ENCODE measurements at regions not wholly inside any gene's neighbourhood (a gene's known extent, or its start where the extent isn't known, plus 50 kb on each side); places are given as distances from the start of the nearest gene placed in this dataset.

GRCh38 chr5:73378070-73378469, 70.5 kb downstream of the FOXD1 start:
- Mint-ChIP-seq H3K4me3 (no peak overlapping the region), H3K27ac (no peak overlapping the region), H3K4me1 (peaks cover 10 to 11% of the 10 kb centered on the region in 2 experiments), H3K27me3 (ENCODE audit: low read depth) (peaks cover 5% of the 10 kb centered on the region), H3K36me3 (ENCODE audit: insufficient read depth in 1 of 3, low read depth in 3 of 3) (no peaks in the 10 kb centered on the region; a peak in 1 of 7 replicates), H3K9me3 (no peaks in the 10 kb centered on the region; a peak in 1 of 5 replicates)
- Histone ChIP-seq H4K5ac (ENCODE audit: insufficient read length, low read depth, low read length) (no peak overlapping the region), H3K4ac (ENCODE audit: low read depth, low read length) (no peak overlapping the region), H3K56ac (ENCODE audit: insufficient read length, low read depth, low read length) (no peak overlapping the region), H2BK15ac (ENCODE audit: low read depth, low read length) (no peak overlapping the region), H3K18ac (ENCODE audit: insufficient read length, low read depth, low read length) (no peak overlapping the region), H3K9ac (ENCODE audit: extremely low read depth, insufficient read length, low read length) (no peak overlapping the region), H2BK120ac (ENCODE audit: low read depth, low read length, poor library complexity, severe bottlenecking) (no peak overlapping the region), H3K9me3 (ENCODE audit: control insufficient read depth, low read depth, low read length) (no peaks in the 10 kb centered on the region), H4K91ac (ENCODE audit: insufficient read length, low read depth, low read length) (no peak overlapping the region), H3T11ph (ENCODE audit: low read length) (no peak overlapping the region), H3K23me2 (ENCODE audit: insufficient read length, low read depth, low read length, poor library complexity, severe bottlenecking) (no peaks in the 10 kb centered on the region), H2AFZ (ENCODE audit: low read length) (no peak overlapping the region), H3K79me1 (ENCODE audit: insufficient read depth, low read depth, low read length, poor library complexity, severe bottlenecking) (no peaks in the 10 kb centered on the region), H2AK5ac (ENCODE audit: insufficient read length, low read length) (no peak overlapping the region), H3K4me2 (ENCODE audit: insufficient read depth, insufficient read length, low read length) (no peak overlapping the region), H3K23ac (ENCODE audit: insufficient read length, low read depth, low read length) (no peak overlapping the region), H3K27me3 (ENCODE audit: insufficient read depth, low read length) (no peaks in the 10 kb centered on the region), H2BK20ac (ENCODE audit: low read depth, low read length, poor library complexity, severe bottlenecking) (no peak overlapping the region), H3K27ac (ENCODE audit: insufficient read length, low read depth, low read length) (no peak overlapping the region), H3K14ac (ENCODE audit: insufficient read depth, low read length) (no peak overlapping the region), H3K79me2 (ENCODE audit: insufficient read depth, low read length) (no peaks in the 10 kb centered on the region), H4K8ac (replicated peaks; ENCODE audit: insufficient read length, low read depth, low read length) (no peak overlapping the region), H4K20me1 (ENCODE audit: control insufficient read depth, insufficient read depth, insufficient read length) (no peaks in the 10 kb centered on the region), H2BK12ac (ENCODE audit: insufficient read length, low read depth, low read length) (no peak overlapping the region), H3K4me1 (ENCODE audit: insufficient read depth, low read length) (no peaks in the 10 kb centered on the region), H2BK5ac (ENCODE audit: insufficient read length, low read length) (no peak overlapping the region)
- TF ChIP-seq CTCF (conservative IDR thresholded peaks at IDR 0.05): no peak
- no CpG with 5 or more reads among the region's 5 CpGs for WGBS (ENCODE audit: extremely low coverage, insufficient read length, low lambda C conversion rate)
- no peak for DNase-seq

All from H9 (cell line).